Natural killer cell treated with Interleukin-12 subunit alpha and Interleukin-12 subunit beta and Interleukin-15 and Interleukin-18, amount 100 ng/mL, for 72 hours (primary cell): ENCODE measurements at regions not wholly inside any gene's neighbourhood (a gene's known extent, or its start where the extent isn't known, plus 50 kb on each side); places are given as distances from the start of the nearest gene placed in this dataset.

ENCODE experiments used
- ATAC-seq, 2 donors: fragments of 150-1000 bp; cut with Tn5 transposase in 1 of 2; sonication (Bioruptor Pico), chemical (Tn5 transposase) in 1 of 2; 2 replicates each; pipeline ENCODE4 v1.10.0; 2021
- DNase-seq: peaks from one replicate; pipeline ENCODE4 v3.0.0; 2022; ENCODE audit warnings: low spot score
- H3K27ac Mint-ChIP-seq, 2 donors: 1 replicate in 1 of 2; 2 replicates in 1 of 2; pipeline ENCODE4 v1.8.0; 2022; ENCODE audit warnings: mixed read lengths in 2 of 2, mild to moderate bottlenecking in 1 of 2, moderate library complexity in 1 of 2
- H3K27me3 Mint-ChIP-seq, 2 donors: 1 replicate in 1 of 2; 2 replicates in 1 of 2; pipeline ENCODE4 v1.8.0; 2022; ENCODE audit warnings: mixed read lengths in 2 of 2
- H3K36me3 Mint-ChIP-seq: one replicate; pipeline ENCODE4 v1.8.0; 2022; ENCODE audit warnings: mixed read lengths
- H3K4me1 Mint-ChIP-seq, 2 donors: 1 replicate in 1 of 2; 2 replicates in 1 of 2; pipeline ENCODE4 v1.8.0; 2022; ENCODE audit warnings: low read depth in 2 of 2, mixed read lengths in 2 of 2, mild to moderate bottlenecking in 1 of 2
- H3K4me3 Mint-ChIP-seq: one replicate; pipeline ENCODE4 v1.8.0; 2022; ENCODE audit warnings: mixed read lengths
- H3K9me3 Mint-ChIP-seq: 2 replicates; pipeline ENCODE4 v1.8.0; 2022; ENCODE audit warnings: mixed read lengths

DNA sequence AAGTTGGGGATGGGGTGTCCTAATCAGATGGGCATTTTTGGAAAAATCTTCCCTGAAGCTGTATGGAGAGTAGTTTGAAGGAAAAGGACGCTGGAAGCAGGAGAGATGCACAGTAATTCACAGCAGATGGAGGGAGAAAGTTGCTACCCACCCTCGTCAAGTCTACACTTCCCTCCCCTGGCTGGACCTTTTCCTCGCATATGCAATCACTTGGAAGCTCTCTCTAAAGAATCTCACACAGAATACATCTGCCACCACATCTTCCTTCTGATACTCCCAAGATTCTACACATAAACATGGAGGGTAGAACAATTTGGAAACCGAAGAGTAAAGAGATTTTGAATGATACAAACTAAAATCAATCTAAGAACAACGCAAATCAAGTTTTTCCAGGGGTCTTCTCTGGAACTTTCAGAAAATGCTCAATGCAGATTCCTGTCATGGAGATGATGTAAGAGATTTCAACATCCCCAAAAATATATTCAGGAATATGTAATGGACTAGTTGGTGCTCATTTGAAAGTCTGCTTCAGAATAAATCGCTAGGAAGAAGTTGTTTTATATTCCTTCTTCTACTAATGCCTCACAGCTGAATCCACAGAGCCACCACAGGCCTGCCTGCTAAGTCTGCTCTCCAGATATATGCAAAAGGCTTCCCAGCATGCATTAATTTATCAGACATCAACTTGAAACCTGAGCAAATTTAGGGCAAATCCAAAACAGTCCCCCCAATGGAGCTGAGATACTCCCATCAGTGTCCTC is 291.5 kb downstream of the LRATD1 start:
- ATAC-seq (no peak), DNase-seq (no peak)
- no peak overlapping the region for H3K27ac Mint-ChIP-seq
- no peaks in the 10 kb centered on the region for H3K4me1 Mint-ChIP-seq
- peaks cover 3% of the 10 kb centered on the region for H3K9me3 Mint-ChIP-seq
- no peaks in the 10 kb centered on the region for H3K36me3 Mint-ChIP-seq
- no peaks in the 10 kb centered on the region for H3K27me3 Mint-ChIP-seq
- H3K4me3 Mint-ChIP-seq: no peak overlapping the region

DNA sequence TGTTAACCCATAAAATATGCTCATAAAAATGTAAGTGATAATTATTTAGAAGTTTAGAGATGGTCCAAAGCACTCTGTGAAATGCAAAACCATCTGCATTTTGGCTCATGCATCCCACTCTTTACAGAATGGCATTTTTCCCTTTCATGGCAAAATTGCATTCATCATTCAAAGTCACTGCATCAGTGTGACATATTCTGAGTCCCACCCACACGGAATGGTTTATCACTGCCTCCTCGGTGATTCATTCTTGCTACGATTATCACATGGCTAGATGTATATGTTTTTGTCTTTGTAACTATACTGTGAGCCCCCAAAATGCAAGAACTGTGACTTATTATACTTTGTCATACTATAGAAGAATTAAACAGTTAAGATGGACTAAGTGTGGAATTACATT is 293.0 kb downstream of the LRATD1 start:
- DNase-seq (no peak), ATAC-seq (no peak)
- Mint-ChIP-seq H3K36me3 (no peaks in the 10 kb centered on the region), H3K27ac (no peak overlapping the region), H3K9me3 (peaks cover 7% of the 10 kb centered on the region), H3K4me3 (no peak overlapping the region), H3K27me3 (no peaks in the 10 kb centered on the region), H3K4me1 (no peaks in the 10 kb centered on the region)

DNA sequence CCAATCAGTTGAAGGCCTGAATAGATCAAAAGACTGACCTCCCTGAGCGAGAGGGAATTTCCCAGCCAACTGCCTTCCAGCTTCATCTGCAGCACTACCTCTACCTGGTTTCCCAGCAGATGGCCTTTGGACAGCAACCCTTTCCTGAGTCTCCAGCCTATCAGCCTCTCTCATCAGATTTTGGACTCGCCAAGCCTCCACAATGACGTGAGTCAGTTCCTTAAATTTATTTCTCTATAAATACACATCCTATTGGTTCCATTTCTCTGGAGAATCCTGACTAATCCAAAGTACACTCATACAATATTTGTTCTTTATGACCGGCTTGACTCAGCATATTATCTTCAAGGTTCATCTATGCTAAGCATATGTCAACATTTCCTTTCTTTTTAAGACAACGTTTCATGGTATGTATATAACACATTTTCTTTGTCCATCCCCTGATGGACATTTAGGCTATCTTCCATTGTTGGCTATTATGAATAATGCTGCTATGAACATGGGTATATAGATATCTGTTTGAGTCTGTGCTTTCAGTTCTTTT is 294.6 kb downstream of the LRATD1 start:
- H3K4me1 Mint-ChIP-seq: no peaks in the 10 kb centered on the region
- H3K9me3 Mint-ChIP-seq: peaks cover 7% of the 10 kb centered on the region
- H3K36me3 Mint-ChIP-seq: no peaks in the 10 kb centered on the region
- no peak overlapping the region for H3K27ac Mint-ChIP-seq
- H3K27me3 Mint-ChIP-seq: no peaks in the 10 kb centered on the region
- H3K4me3 Mint-ChIP-seq: no peak overlapping the region
- DNase-seq (no peak), ATAC-seq (no peak)

DNA sequence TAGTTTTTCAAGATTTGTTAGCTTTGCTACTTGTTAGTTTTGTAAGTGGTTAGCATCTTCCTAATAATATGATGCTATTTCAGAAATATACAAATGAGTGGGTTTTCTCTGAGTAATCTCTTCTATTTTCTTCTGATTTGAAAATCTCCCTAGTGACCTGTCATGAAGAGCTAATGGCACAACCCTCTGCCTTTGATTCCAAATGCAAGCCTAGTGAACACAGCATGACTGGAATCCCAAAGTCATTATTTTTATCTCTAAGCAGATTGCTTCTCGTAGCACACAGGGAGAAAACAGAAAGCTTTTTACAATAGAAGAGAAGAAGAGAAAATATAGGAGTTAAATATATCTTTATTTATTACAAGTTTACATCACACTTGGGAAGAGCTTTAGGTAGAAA is 295.5 kb downstream of the LRATD1 start:
- Mint-ChIP-seq H3K27me3 (no peaks in the 10 kb centered on the region), H3K9me3 (peaks cover 7% of the 10 kb centered on the region), H3K27ac (no peak overlapping the region), H3K4me3 (no peak overlapping the region), H3K36me3 (no peaks in the 10 kb centered on the region), H3K4me1 (no peaks in the 10 kb centered on the region)
- no peak for ATAC-seq
- DNase-seq: no peak

DNA sequence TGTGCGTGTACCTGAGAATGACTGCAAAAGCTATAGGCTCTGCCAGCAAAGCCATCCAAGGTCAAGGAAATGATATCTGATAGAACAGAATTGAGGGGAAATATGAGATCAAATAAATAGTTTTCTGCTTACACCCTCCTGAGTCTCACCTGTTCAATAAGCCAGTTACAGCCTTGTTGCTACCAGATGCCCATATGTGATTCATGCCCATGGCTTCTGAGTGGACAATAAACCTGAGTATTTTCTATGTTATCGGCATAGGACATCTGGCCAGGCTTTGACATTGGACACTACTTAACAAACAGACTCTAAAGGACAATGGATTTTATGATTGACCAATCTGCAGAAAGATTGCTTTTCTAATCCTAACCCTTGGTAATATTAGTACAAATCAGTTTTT is 297.9 kb downstream of the LRATD1 start:
- H3K9me3 Mint-ChIP-seq: peaks cover 7% of the 10 kb centered on the region
- no peak overlapping the region for H3K4me3 Mint-ChIP-seq
- no peak for ATAC-seq
- H3K36me3 Mint-ChIP-seq: no peaks in the 10 kb centered on the region
- DNase-seq: no peak
- no peak overlapping the region for H3K27ac Mint-ChIP-seq
- no peaks in the 10 kb centered on the region for H3K27me3 Mint-ChIP-seq
- H3K4me1 Mint-ChIP-seq: no peaks in the 10 kb centered on the region

DNA sequence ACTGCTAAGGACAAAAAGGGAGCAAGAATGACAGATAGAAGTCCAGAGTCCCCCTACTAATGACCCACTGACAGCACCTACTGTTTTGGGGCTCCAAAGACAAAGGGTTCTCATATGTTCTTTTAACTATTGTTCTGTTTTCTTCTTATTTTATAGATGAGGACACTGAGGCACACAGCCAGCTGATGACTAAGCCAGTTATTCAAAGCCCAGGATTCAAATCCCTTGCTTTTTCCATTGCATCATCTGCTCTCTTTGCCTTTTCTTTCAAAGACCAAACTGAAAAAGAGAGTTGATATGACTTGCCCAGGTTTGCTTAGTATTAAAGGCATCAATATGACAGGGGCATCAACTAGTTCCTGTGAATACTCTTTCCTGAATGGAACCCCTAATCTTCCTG is 299.8 kb downstream of the LRATD1 start:
- DNase-seq: no peak
- H3K27me3 Mint-ChIP-seq: no peaks in the 10 kb centered on the region
- no peaks in the 10 kb centered on the region for H3K4me1 Mint-ChIP-seq
- no peak overlapping the region for H3K27ac Mint-ChIP-seq
- no peak overlapping the region for H3K4me3 Mint-ChIP-seq
- peaks cover 7% of the 10 kb centered on the region for H3K9me3 Mint-ChIP-seq
- no peak for ATAC-seq
- no peaks in the 10 kb centered on the region for H3K36me3 Mint-ChIP-seq

DNA sequence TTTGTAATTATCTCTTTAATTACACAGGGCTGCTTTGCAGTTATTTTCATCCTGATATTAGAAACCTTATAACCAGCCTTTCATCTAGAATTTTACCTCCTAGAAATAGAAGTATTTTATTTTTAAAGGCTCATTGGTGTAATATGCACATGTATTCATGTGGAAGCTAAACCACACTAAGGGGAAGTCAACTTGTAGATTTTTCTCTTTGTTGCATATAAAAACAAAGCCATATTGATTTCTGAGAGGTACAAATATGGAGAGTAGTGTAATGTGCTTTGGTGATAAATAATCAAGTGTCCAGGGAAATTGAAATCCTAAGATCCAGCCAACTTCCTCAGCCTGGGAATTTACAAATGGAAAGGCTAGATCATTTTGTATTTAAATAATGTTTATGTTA is 301.2 kb downstream of the LRATD1 start:
- Mint-ChIP-seq H3K9me3 (peaks cover 7% of the 10 kb centered on the region), H3K36me3 (no peaks in the 10 kb centered on the region), H3K4me3 (no peak overlapping the region), H3K4me1 (no peaks in the 10 kb centered on the region), H3K27me3 (no peaks in the 10 kb centered on the region), H3K27ac (no peak overlapping the region)
- DNase-seq (no peak), ATAC-seq (no peak)

DNA sequence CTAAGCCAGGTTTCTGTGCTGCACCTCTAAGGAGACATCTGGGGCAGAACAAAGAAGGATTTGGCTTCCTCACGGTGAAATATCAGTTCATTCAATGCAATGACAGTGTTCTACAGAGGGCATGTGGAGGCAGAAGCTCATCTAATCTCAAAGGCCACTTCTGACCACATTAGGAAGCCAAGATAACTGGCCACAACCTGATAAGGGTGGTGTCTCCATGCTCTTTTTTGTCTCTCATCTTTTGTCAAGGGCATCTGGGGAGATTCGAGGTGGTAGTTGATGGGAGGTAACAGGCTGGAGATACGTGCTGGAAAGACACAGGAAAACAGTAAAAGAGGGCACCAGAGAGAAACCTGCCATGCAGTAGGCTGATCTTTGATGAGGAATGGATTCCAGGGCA is 303.9 kb downstream of the LRATD1 start:
- Mint-ChIP-seq H3K27me3 (peaks cover 4 to 9% of the 10 kb centered on the region in 2 donors), H3K9me3 (peaks cover 12% of the 10 kb centered on the region), H3K4me1 (no peaks in the 10 kb centered on the region), H3K27ac (no peak overlapping the region), H3K4me3 (no peak overlapping the region), H3K36me3 (peaks cover 4% of the 10 kb centered on the region)
- DNase-seq (no peak), ATAC-seq (no peak)

DNA sequence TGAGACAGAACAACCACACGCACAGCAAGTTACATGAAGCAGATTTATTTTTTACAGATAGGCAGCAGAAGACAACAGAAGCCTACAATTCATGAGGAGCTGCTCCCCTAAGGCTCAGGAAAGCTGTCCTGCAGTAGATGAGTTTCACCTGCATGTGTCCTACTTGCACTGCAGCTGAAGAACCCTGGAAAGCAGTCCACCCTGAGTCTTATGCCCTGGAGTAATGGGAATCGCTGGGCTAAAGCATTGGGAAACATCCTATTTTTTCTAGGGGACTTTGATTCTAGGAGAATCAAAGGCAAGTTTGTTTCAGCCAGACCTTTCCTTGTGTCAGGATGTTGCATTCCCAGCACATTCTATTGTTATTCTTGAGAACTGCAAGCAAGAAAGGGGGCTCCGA is 304.8 kb downstream of the LRATD1 start:
- Mint-ChIP-seq H3K36me3 (peaks cover 4% of the 10 kb centered on the region), H3K27ac (no peak overlapping the region), H3K4me1 (no peaks in the 10 kb centered on the region), H3K27me3 (peaks cover 4 to 9% of the 10 kb centered on the region in 2 donors), H3K4me3 (no peak overlapping the region), H3K9me3 (peaks cover 12% of the 10 kb centered on the region)
- DNase-seq: no peak
- no peak for ATAC-seq

DNA sequence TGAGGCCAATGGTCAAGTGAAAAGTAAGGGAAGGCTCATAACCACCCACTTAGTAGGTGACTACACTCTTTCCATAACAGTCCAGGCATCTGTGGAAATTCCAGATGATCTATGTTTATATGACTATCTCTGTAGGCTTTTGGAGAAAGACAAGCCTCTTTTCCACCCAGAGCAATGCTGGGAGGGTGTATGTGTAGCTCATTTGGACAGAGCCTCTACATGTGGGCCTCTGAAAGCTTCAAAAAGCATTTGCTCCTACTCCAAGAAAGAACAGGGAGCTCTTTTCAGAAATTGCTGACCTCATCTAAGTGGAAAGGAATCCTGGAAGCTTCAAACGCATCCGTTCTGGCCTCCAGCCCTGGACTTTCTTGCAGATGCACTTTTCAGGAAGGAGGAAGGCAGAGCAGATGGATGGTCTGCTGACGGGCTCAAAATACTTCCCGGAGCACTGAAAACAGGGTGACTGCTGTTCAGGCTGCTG is 308.7 kb downstream of the LRATD1 start:
- Mint-ChIP-seq H3K9me3 (peaks cover 15% of the 10 kb centered on the region), H3K4me1 (no peaks in the 10 kb centered on the region), H3K27ac (no peak overlapping the region), H3K36me3 (peaks cover 4% of the 10 kb centered on the region), H3K4me3 (no peak overlapping the region), H3K27me3 (peaks cover 4 to 9% of the 10 kb centered on the region in 2 donors)
- ATAC-seq (no peak), DNase-seq (no peak)

DNA sequence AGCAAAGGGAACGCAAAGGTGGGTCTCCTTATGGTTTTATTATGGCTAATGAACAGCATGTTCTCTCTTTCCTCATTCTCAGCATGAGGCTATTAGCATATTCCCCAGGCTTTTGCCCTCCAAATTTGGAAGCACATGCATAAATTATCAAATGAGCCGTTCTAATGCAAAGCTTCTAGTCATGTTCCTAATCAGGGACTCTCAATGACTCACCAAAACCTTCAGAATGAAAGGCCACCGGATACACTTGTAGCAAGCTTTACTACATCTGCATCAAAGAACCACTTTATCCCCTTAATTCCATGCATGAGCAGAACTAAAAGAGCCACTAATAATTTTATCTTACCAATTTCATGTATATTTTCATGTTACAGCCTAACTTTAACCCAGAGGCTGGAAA is 310.5 kb downstream of the LRATD1 start:
- H3K4me3 Mint-ChIP-seq: no peak overlapping the region

DNA sequence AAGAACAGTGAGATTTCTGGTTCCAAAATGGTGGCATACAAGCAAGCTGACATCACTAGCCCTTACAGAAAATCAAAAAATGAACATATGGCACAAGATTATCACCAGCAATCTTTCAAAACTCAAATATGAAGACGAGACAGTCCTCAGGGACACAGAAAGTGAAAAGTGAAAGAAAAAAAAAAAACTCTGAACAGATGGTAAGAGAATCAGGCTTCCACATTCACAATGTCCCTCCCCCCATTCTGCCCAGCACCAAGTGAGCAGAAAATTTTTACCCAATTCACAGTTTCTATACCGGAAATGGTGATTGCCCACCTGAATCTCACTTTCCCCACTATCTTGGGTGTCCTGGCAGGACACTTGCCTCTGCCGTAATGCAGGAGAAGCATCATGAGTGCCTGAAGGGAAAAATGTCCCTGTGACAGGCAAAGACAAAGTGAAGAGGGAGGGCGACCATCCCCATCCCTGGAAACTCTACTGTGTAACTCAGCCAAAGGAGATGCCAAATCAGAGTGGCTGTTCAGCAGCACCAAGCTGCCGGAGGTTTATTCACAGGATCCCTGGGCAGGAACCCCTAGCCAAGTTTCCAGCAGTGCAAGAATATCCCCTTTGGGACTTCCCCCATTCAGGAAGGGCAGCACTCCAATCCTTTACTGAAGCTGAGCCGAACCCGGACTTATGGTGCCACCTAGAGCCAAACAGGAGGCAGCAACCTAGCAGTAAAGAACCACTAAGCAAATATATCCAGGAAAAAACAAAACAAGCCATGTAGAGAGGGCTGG is 312.2 kb downstream of the LRATD1 start:
- peaks cover 4 to 9% of the 10 kb centered on the region in 2 donors for H3K27me3 Mint-ChIP-seq
- peaks cover 4% of the 10 kb centered on the region for H3K36me3 Mint-ChIP-seq
- ATAC-seq (no peak), DNase-seq (no peak)
- no peak overlapping the region for H3K27ac Mint-ChIP-seq
- H3K4me1 Mint-ChIP-seq: no peaks in the 10 kb centered on the region
- peaks cover 12% of the 10 kb centered on the region for H3K9me3 Mint-ChIP-seq
- no peak overlapping the region for H3K4me3 Mint-ChIP-seq

More for the DNA sequence above, 310.5 kb downstream of the LRATD1 start:
- peaks cover 4 to 9% of the 10 kb centered on the region in 2 donors for H3K27me3 Mint-ChIP-seq
- no peaks in the 10 kb centered on the region for H3K4me1 Mint-ChIP-seq
- ATAC-seq: no peak
- H3K27ac Mint-ChIP-seq: no peak overlapping the region
- peaks cover 4% of the 10 kb centered on the region for H3K36me3 Mint-ChIP-seq
- H3K9me3 Mint-ChIP-seq: peaks cover 12% of the 10 kb centered on the region
- DNase-seq: no peak

DNA sequence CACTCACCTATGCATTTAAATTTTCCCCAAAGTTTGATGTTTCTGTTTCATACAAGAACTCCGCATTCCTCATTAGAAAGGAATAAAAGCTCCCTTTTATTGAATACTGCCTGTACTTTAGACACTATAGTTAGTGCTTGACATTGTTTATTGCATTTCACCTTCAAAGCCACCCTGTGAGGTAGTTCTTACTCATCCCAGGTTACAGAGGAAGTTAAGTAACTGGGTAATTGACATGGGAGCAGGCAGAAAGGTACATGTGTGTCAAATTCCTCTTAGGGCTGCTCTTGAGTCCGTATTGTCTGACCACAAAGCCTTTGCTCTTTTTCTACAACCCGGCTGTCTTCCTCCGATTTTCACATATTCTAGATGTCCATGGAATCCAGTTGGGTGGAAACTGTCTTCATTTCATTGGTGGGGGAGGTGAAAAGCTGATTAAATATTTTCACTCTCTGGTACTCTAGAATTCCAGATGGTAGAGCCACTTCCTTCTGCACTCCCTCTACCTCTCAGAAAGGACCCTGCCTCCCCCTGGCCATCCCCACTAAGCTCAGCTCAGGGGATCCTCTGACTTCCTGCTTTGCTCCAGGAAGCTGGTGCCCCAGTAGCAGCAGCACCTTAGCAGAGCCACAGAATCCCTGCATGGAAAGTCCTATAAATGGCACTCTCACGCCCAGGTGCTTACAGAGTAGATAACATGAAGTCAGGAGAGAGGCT is 319.2 kb downstream of the LRATD1 start:
- Mint-ChIP-seq H3K4me3 (no peak overlapping the region), H3K27ac (no peak overlapping the region), H3K4me1 (no peaks in the 10 kb centered on the region), H3K36me3 (no peaks in the 10 kb centered on the region), H3K9me3 (peaks cover 6% of the 10 kb centered on the region), H3K27me3 (peaks cover 0 to 6% of the 10 kb centered on the region in 2 donors)
- DNase-seq (no peak), ATAC-seq (no peak)
